HG02678 (cell line): ENCODE measurements at regions not wholly inside any gene's neighbourhood (a gene's known extent, or its start where the extent isn't known, plus 50 kb on each side); places are given as distances from the start of the nearest gene placed in this dataset.

Experiments
- ATAC-seq: cut with Tn5 transposase; IDR thresholded peaks from one replicate; pipeline ENCODE4 v1.9.1; 2021; ENCODE audit warnings: mild to moderate bottlenecking, moderate library complexity; ENCODE audit not compliant: unreplicated experiment

DNA sequence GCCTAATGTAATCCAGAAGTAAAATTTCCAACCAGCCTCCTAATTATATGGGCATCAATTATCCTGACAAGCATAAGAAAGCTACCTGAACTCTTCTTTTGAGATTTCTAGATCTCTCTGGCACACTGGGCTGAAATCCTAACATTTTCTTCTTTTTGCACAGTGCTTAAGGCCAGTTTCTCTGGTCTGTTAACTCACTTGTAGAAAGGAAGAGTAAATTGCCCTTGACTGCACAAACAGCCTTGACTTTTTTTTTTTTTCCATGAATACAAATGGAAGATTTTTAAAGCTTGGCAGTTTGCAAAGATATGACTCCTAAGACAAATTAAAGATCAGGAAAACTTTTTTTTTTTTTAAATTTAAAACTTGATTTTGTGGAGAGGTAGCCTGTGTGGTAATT, 291.2 kb upstream of the MON1B start:
- no peak for ATAC-seq

GRCh38 chr16:76900285-76901263, 290.4 kb upstream of the MON1B start:
- ATAC-seq = no peak

DNA sequence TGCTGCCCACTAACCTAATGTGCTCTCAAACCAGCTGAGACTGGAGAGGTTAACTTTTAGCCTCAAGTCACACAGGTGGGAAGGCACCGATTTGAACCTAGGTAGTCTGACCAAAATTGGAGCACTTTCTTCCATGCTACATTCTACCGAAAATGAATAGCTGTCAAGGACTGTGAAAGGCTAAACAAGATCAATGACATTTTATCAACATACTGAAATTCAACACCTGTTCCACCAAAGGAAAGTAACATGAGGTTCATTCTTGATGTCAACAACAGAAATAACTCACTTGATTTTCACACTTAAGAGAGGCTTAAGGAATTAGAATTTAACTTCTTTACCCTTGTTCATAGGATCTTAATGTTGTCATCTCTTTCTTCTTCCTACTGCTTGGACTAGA, 284.4 kb upstream of the MON1B start:
- no peak for ATAC-seq

DNA sequence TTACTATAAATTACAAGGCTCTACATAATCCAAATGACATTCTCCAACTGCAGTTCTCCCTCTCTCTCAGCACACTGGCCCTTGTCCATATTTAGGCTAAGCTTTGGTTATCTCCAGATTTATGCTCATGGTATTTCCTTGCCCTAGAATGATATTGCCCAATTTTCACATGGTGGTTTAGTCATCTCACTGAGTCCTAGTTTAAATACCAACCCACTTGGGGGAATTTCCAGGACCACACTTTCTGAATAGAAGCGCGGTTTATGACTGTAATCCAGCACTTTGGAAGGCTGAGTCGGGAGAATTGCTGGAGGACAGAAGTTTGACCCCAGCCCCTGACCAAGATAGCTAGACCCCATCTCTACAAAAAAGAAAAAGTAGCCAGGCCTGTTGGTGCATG, 280.1 kb upstream of the MON1B start:
- no peak for ATAC-seq

DNA sequence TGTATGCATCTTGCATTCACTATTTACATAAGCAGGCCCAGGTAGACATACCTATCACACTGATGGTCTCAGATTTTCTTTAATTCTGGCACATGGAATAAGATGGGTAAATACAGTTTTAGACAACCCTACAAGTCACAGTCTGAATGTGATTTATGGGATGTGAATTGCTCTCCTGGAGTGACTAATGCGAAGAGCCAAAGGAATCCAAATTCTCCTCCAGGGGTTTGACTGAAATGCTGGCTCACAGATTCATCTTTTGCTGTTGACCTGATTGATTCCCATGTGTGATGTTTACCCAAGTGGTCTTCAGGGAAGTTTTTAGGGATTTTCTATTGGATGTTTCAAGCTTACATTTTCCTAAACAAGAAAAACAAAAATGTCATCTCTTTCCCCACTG, 277.9 kb upstream of the MON1B start:
- no peak for ATAC-seq

DNA sequence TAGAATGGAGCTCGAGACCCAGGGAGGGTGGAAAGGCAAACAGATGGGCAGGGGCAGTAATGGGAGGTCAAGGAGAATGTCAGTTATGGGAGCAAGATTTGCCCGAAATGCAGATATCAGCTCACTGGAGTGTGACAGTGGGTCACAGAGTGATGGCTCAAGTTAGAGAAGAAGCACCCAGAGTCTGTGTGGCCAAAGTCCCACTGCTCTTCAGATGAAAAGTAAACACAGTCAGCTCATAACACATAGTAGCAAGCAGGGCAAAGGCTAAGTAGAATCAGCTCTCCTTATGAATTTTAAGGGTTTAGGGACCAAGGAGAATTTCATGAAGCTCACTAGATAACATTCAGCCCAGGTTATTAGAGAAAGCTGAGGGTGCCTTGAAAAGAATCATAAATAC, 264.9 kb upstream of the MON1B start:
- ATAC-seq = no peak

DNA sequence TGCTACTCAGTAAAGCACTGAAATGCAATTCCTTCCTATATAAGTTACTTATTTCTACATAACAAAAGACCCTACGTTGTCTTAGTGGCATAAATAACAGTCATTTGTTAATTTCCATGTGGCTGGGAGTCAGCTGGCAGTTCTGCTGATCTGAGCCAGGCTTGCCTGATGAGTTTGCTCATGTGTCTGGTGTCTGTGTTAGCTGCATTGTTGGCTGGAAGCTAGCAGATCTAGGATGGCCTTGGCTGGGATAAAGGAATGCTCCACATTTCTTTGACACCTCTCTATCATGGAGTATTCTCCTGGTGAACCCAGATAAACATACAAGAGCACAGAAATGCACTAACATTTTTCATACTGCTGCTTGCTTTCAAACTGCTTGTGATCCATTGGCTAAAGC, 264.4 kb upstream of the MON1B start:
- ATAC-seq = no peak

DNA sequence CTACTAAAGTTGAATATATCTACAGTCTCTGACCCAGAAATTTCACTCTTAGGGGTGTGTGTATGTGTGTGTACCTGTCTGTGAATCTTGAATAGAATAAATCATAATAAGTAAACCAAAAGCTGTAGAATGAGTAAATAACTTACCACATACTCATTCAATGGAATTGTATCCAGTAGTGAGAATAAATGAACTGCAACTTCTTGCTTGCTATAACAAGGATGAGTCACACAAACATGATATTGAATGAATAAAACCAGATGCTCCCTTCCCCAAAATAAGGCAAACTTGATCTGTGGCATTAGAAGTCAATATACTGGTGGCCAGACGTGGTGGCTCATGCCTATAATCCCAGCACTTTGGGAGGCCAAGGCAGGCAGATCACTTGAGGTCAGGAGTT, 259.8 kb upstream of the MON1B start:
- ATAC-seq = no peak

DNA sequence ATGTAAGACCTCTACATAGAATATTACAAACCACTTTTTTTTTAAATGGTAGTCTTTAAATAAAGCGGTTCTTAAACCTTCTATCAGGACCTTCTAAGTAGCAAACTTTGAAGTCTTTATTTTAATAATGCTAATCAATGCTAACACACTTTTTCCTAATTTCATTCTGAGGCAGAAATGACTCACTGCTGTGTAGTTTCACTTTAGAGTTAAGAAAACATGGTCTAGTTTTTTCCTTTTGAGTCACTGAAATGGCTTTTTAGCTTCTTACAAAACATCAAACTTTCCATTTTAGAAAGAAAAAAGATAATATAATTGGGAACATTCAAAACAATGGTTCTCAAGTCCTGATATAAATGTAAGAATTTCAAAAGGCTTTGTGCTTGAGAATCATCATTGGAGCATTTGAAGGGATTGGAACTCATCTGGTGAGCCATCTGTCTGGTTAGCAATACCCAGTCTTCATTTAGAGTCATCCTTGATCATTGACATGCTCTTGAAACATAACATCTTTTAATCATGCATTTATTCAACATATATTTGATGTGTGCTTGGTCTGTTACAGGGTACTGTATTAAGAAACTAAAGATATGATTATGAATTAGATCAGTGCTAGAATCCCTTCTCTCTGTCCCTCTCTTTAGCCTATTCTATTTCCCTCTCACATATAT, 258.3 kb upstream of the MON1B start:
- ATAC-seq = no peak

- ATAC-seq = no peak
These were observed 250.7 kb upstream of the MON1B start for GRCh38 chr16:76940251-76940650.

DNA sequence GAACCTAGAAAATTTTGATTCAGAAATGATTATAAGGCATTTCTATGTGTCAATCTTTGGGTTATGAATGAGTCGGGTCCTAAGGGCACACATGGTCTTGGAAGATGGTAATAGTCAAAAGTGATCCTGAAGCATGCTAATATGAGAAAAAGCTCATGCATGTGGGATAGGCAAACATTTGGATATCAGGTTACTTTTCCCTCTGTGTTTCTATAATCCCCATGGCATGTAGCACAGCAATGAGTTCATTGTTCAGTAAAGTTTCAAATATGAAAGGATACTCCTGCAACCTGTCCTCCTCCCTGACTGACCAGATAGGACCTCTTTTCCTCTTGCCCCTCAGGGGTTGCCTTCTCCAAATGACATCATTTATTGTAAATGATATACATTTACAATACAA, 249.9 kb upstream of the MON1B start:
- no peak for ATAC-seq

- ATAC-seq = no peak
These were observed 248.9 kb upstream of the MON1B start for GRCh38 chr16:76942089-76942488.

DNA sequence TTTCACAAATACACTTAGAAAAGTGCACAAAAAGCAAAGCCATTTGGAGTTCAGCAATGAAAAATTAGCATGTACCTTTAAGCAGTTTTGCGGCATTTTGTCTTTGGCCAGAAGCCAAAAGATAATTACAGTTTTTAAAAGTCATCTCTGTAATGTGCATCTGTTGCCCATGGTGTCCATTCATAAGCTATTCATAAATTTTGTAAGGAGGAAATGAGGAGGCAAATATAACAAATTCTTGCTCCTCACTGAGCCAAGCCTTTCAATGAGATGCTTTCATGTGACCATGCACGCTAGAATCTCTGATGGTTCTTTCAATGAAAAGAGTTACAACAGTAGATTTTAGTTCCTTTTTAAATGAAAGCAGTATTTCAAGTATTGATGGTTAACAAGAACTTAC, 247.1 kb upstream of the MON1B start:
- no peak for ATAC-seq

GRCh38 chr16:76946879-76947278, 244.1 kb upstream of the MON1B start:
- no peak for ATAC-seq

DNA sequence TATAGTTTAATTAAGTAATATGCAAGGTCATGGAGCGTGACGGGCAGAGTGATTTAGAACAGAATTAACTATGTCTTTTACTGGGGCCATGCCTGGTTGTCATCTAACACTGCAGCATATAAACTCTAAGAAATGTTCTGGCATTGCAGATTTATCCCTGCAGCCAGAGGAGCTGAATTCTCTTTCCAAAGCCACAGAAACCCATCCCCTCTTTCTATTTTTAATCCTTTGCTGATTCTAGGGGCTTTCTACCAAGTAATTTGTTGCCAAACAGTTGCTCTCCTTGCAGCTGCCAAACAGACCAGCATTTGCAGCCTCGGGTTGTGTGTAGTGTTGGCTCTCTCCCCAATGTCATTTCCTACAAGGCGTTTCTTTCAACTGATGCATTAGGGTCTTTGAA, 243.2 kb upstream of the MON1B start:
- ATAC-seq = no peak

GRCh38 chr16:76955629-76956028, 235.4 kb upstream of the MON1B start:
- no peak for ATAC-seq

- ATAC-seq = no peak
These were observed 234.6 kb upstream of the MON1B start for GRCh38 chr16:76956394-76956793.

DNA sequence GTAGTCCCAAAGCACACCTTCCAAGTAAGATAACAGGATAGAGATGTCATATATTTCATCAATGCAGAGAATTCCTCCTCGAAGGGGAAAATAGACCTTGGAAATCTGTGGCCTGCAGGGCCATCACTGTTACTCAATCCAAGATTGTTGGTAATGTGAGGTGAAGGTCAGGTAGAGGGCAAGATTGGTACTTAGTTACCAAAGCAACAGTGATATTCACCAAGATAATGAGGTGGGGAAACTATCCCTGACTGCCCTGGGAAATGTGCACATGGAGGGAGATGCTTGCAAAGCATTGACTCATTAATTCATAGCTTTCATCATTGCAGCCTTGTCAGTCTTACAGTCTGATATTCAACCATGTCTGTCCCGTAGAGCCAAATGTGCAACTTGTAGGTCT, 234.1 kb upstream of the MON1B start:
- no peak for ATAC-seq

GRCh38 chr16:76959166-76959565, 231.8 kb upstream of the MON1B start:
- no peak for ATAC-seq

GRCh38 chr16:76963614-76964315, 227.2 kb upstream of the MON1B start:
- ATAC-seq = peak; percentile 77

DNA sequence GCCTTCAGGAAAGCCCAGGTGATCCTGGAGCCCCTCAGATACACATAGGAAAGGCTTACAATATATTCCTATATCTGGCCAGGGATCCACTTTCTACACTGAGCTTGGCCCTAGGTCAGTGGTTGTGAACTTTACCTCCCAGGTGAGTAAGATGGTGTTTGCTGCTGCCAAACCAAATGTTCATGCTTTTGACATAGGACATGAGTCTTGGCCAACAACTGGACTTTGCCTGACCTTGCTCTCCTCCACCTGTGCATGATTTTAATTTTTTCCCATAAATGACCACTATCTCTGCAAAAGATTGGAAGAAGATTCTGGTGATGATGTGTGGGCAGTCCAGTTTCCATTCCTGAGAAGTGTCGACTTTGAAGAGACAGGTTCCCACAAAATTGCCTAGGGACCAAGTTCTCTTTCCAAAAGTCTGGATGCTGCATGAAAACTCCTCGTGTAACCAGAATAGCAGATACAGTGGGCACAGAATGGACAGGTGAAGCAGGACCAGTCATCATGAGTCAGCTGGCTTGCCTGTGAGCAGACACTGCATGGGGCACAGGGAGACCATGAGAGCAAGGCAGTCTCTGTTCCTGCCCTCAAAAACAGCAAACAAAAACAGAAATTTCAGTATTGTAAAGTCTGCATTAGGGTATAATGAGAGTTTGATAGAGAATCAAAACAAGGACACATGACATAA, 226.4 kb upstream of the MON1B start:
- ATAC-seq = no peak
